Right lobe of liver (tissue), 6 donors: ENCODE measurements at regions not wholly inside any gene's neighbourhood (a gene's known extent, or its start where the extent isn't known, plus 50 kb on each side); places are given as distances from the start of the nearest gene placed in this dataset.
A peak's percentile ranks its signal among the peaks of the same experiment; 100 is the strongest.

Source experiments
- ATAC-seq, 4 donors: fragments of 200-7000 bp; cut with Tn5 transposase; one replicate each; pipeline ENCODE4 v1.9.1; 2020; ENCODE audit warnings: mild to moderate bottlenecking in 4 of 4, moderate library complexity in 4 of 4
- DNase-seq, 3 donors: peaks; one replicate each; pipeline ENCODE4 v3.0.0-alpha.2; 2020
- H3K27ac ChIP-seq, 3 donors: fragments of 200-600 bp; one replicate each; pipeline ENCODE4 v1.8.0; 2022
- H3K27me3 ChIP-seq, 2 donors: fragments of 200-600 bp; one replicate each; pipeline ENCODE4 v1.8.0; 2022
- H3K36me3 ChIP-seq, 4 donors: fragments of 200-600 bp; sonication (generic) in 1 of 4; one replicate each; pipeline versions ENCODE4 v1.5.1 to v1.8.0; 2017 to 2022; ENCODE audit warnings: control low read depth in 1 of 4
- H3K4me1 ChIP-seq, 4 donors: fragments of 200-600 bp; sonication (generic) in 1 of 4; one replicate each; pipeline versions ENCODE4 v1.5.1 to v1.8.0; 2017 to 2022; ENCODE audit warnings: control low read depth in 1 of 4
- H3K4me3 ChIP-seq, 3 donors: fragments of 200-600 bp; one replicate each; pipeline ENCODE4 v1.8.0; 2022
- H3K9me3 ChIP-seq, 4 donors: fragments of 200-600 bp; sonication (generic) in 1 of 4; one replicate each; pipeline versions ENCODE4 v1.5.1 to v1.8.0; 2017 to 2022; ENCODE audit warnings: control low read depth in 1 of 4
- CTCF ChIP-seq, 4 donors: fragments of 200-600 bp in 3 of 4; fragments of 450-650 bp in 1 of 4; IDR thresholded peaks; one replicate each; pipeline versions ENCODE4 v1.5.1 to v1.8.0; 2016 to 2022; ENCODE audit warnings: antibody characterized with exemption in 4 of 4, mild to moderate bottlenecking in 2 of 4
- POLR2A ChIP-seq: fragments of 450-650 bp; IDR thresholded peaks from one replicate; pipeline ENCODE4 v1.6.1; 2017; ENCODE audit warnings: antibody characterized with exemption, mild to moderate bottlenecking
- WGBS: methylation state at CpG from one replicate; pipeline ENCODE4 v1.1.6; 2018; ENCODE audit warnings: low coverage, low lambda C conversion rate; ENCODE audit not compliant: insufficient coverage; ENCODE audit errors: missing lambda C conversion rate; 5-methylcytosine and 5-hydroxymethylcytosine counted together
- intact Hi-C, 2 donors: fragments of 100-400 bp; cut with DNase I; formaldehyde crosslinking; loops; one replicate each; pipeline versions ENCODE4 v1.11.2 to v1.14.1; 2022
- donor health status: DM: no; HTN: yes; CAD: no.
- donor health status: DM: no; HTN: no; CAD: no.
- donor health status: DM: no; HTN: no; CAD: no.
- donor health status: DM: no; HTN: yes; CAD: no.
- donor health status: DM: no; HTN: yes; CAD: no.

DNA sequence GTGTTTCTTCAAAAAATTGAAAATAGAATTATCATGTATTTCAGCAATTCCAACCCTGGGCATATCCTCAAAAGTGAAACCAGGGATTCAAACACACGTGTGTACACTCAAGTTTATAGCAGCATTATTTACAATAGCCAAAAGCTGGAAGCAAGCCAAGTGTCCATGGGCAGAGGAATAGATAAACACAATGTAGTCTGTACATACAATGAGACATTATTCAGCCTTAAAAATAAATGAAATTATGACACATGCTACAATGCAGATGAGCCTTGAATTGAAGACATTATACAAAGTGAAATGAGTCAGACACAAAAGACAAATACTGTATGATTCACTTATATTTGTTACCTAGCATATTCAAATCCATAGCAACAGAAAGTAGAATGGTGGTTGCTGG, 853.4 kb downstream of the STIM2 start:
- no peak for TF ChIP-seq POLR2A
- no peak for TF ChIP-seq CTCF (IDR thresholded peaks at IDR 0.05)
- H3K4me1 ChIP-seq = peaks cover 0 to 4% (median 0%) of the 10 kb centered on the region in 4 donors
- H3K9me3 ChIP-seq = no peaks in the 10 kb centered on the region
- no peak for DNase-seq
- WGBS = 18% methylated on average over 1 of the region's 1 CpG
- H3K4me3 ChIP-seq = no peak overlapping the region
- H3K27me3 ChIP-seq = no peaks in the 10 kb centered on the region
- intact Hi-C loops = no loop called here
- H3K27ac ChIP-seq = no peak overlapping the region
- H3K36me3 ChIP-seq = no peaks in the 10 kb centered on the region
- ATAC-seq = peak in 2 of 4 donors; percentile 50 to 56

DNA sequence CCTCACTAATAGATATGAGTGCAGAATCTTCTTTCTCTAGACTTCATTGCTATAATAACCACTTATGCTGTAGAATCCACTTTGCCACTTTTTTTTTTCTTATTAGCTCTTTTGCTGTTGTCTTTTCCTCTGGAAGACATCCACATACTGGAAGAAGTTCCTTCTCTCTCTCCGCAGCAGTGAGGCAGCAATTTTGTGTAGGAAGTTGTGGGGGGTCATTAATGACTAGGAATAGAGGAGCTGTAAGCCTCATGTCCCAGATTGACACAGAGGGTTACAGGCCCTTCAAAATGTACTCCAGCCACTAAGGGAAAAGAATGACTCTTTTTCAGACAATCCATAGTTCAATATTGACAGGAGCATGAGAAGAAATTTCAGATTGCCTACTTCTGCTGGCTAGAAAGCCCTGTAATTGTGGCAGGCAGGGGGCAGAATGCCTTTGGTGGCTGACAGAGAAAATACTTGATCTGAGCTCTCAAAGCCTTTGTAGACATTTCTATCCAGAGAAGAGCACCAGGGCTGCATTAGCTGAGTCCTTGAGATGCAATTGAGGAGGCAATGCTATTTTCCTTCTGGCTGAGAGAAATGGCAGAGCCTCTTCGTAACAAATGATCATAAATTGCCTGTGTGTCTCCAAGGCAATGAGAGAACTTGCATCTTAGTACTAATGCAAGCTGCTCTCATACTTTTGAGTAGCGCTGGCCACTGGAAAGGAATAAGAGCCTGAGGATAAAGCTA, 856.2 kb downstream of the STIM2 start:
- no peak for DNase-seq
- 60% methylated on average over 3 of the region's 3 CpGs for WGBS
- no peaks in the 10 kb centered on the region for H3K27me3 ChIP-seq
- peaks cover 0 to 4% (median 0%) of the 10 kb centered on the region in 4 donors for H3K4me1 ChIP-seq
- H3K4me3 ChIP-seq = no peak overlapping the region
- intact Hi-C loops = no loop called here
- H3K36me3 ChIP-seq = no peaks in the 10 kb centered on the region
- TF ChIP-seq POLR2A (no peak), CTCF (IDR thresholded peaks at IDR 0.05) (peak in 2 of 4 donors; percentile 16 to 31)
- no peaks in the 10 kb centered on the region for H3K9me3 ChIP-seq
- H3K27ac ChIP-seq = no peak overlapping the region
- ATAC-seq = peak in 3 of 4 donors; percentile 47 to 62 (median 54)

DNA sequence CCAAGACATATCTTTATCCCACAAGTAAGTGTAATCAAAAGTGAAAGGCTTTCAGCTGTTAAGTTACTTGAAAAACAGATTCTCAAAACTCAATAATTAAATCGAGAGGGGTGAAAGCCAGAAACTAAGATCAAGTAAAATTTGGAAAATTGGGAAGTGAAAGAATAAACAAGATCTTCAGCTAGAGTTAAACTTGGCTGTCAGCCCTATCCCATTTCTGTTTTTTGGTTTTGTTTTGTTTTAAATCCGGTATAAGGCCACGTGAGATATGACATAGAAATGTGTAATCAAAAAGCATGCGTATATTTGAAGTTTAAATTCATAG, 856.8 kb downstream of the STIM2 start:
- peaks cover 0 to 4% (median 0%) of the 10 kb centered on the region in 4 donors for H3K4me1 ChIP-seq
- TF ChIP-seq CTCF (IDR thresholded peaks at IDR 0.05) = no peak
- no peak for TF ChIP-seq POLR2A
- H3K36me3 ChIP-seq = no peaks in the 10 kb centered on the region
- H3K4me3 ChIP-seq = no peak overlapping the region
- H3K27ac ChIP-seq = no peak overlapping the region
- intact Hi-C loops = no loop called here
- no peaks in the 10 kb centered on the region for H3K9me3 ChIP-seq
- ATAC-seq = peak in 2 of 4 donors; percentile 30 to 36
- WGBS = 46% methylated on average over 4 of the region's 4 CpGs
- DNase-seq = no peak
- H3K27me3 ChIP-seq = no peaks in the 10 kb centered on the region

DNA sequence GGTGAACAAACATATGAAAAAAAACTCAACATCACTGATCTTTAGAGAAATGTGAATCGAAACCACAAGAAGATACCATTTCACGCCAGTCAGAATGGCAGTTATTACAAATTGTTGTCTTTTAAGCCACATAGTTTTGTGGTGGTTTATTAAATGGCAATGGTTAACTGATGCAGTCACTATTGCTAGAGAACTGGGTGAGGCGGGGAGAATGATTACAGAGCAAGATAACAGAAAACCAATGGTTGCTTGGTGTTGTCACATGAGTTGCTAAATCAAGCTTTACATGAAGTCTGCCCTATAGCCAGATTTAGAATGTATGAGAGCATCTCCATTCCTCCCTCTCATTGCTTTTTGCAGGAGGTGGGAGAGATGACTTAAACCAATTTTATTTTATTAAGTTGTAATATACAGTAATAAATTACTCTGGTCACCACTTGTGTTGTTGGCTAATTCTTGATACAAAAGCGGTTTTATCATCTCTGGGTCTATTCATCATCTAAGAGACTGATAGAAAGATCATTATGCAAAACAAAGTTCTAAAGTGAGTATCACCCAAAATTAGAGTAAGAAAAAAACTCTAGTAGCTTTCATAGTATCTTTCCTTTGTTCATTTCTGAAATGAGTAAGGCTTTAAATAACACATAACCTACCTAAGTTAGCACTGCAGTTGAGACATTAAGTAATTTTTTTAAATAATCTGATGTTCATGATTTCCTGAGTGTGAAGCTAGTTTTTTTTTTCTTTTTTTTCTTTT, 859.5 kb downstream of the STIM2 start:
- no peak for TF ChIP-seq POLR2A
- TF ChIP-seq CTCF (IDR thresholded peaks at IDR 0.05) = no peak
- H3K4me1 ChIP-seq = no peaks in the 10 kb centered on the region
- no peak overlapping the region for H3K4me3 ChIP-seq

More for the DNA sequence above, 859.5 kb downstream of the STIM2 start:
- ATAC-seq (no peak), DNase-seq (no peak)
- Histone ChIP-seq H3K36me3 (no peaks in the 10 kb centered on the region), H3K27ac (no peak overlapping the region), H3K27me3 (no peaks in the 10 kb centered on the region), H3K9me3 (no peaks in the 10 kb centered on the region)
- 78% methylated on average over 4 of the region's 4 CpGs for WGBS
- intact Hi-C loops = no loop called here
